Effector memory CD4-positive, alpha-beta T cell (primary cell): ENCODE measurements at regions not wholly inside any gene's neighbourhood (a gene's known extent, or its start where the extent isn't known, plus 50 kb on each side); places are given as distances from the start of the nearest gene placed in this dataset.

Experiments used
- DNase-seq, 3 donors: peaks; one replicate each; pipeline ENCODE4 v3.0.0-alpha.2; 2020
- H3K27ac ChIP-seq: 2 replicates; pipeline ENCODE4 v1.7.0; 2013; ENCODE audit warnings: mild to moderate bottlenecking, low read length, moderate library complexity; ENCODE audit not compliant: insufficient read depth, poor library complexity, severe bottlenecking
- H3K27me3 ChIP-seq: replicated peaks from 2 replicates; pipeline ENCODE4 v1.7.0; 2013; ENCODE audit warnings: mild to moderate bottlenecking, low read length; ENCODE audit not compliant: insufficient read depth, control insufficient read depth, poor library complexity, severe bottlenecking
- H3K36me3 ChIP-seq: 2 replicates; pipeline ENCODE4 v1.7.0; 2013; ENCODE audit warnings: mild to moderate bottlenecking, low read length, moderate library complexity; ENCODE audit not compliant: control insufficient read depth, insufficient read depth
- H3K4me1 ChIP-seq: 2 replicates; pipeline ENCODE4 v1.7.0; 2013; ENCODE audit warnings: low read length, mild to moderate bottlenecking; ENCODE audit not compliant: control insufficient read depth, insufficient read depth, poor library complexity, severe bottlenecking
- H3K4me3 ChIP-seq: 2 replicates; pipeline ENCODE4 v1.7.0; 2013; ENCODE audit warnings: low read length, low read depth, mild to moderate bottlenecking; ENCODE audit not compliant: insufficient read depth, poor library complexity, severe bottlenecking
- H3K9me3 ChIP-seq: 2 replicates; pipeline ENCODE4 v1.7.0; 2013; ENCODE audit warnings: mild to moderate bottlenecking, low read length, moderate library complexity; ENCODE audit not compliant: control insufficient read depth

DNA sequence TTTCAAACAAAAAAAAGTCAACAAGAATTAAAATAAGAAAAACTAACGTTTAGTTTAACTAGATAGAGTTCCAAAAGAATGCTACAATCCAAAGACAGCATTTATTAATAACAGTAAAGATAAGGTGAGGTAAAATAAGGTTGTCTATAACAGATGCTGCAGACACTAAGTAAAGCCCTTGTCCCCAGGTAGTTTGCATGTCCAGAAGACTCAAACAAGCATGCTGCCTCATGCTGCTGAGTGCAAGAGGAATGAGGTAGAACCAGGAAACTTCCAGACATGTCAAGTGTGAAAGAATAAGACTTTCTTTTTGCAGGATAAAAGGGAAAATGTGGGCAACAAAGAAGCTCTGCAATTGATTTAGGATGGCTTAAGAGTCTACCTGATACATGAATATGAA is 439.2 kb downstream of the PLOD2 start:
- H3K27ac ChIP-seq: no peak overlapping the region
- no peaks in the 10 kb centered on the region for H3K9me3 ChIP-seq
- H3K27me3 ChIP-seq: no peaks in the 10 kb centered on the region
- DNase-seq: no peak
- no peak overlapping the region for H3K4me3 ChIP-seq
- H3K4me1 ChIP-seq: no peaks in the 10 kb centered on the region
- no peaks in the 10 kb centered on the region for H3K36me3 ChIP-seq

DNA sequence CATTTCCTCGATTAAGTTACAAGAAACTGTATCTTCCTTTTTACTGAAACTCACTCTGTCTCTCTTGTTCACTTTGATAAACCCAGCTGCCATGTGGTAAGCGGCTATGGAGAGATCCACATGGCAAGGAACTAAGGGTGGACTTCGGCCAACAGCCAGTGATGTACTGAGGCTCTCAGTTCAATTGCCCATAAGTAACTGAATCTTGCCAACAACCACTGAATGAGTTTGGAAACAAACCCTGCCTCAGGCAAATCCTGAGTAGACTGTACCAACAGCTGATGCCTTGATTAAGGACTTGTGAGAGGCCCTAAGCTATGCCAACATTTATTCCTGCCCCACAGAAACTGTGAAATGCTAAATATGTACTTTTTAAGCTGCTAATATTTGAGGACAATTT is 433.5 kb downstream of the PLOD2 start:
- no peak for DNase-seq
- Histone ChIP-seq H3K36me3 (no peaks in the 10 kb centered on the region), H3K27ac (no peak overlapping the region), H3K27me3 (no peaks in the 10 kb centered on the region), H3K4me3 (no peak overlapping the region), H3K9me3 (no peaks in the 10 kb centered on the region), H3K4me1 (no peaks in the 10 kb centered on the region)

DNA sequence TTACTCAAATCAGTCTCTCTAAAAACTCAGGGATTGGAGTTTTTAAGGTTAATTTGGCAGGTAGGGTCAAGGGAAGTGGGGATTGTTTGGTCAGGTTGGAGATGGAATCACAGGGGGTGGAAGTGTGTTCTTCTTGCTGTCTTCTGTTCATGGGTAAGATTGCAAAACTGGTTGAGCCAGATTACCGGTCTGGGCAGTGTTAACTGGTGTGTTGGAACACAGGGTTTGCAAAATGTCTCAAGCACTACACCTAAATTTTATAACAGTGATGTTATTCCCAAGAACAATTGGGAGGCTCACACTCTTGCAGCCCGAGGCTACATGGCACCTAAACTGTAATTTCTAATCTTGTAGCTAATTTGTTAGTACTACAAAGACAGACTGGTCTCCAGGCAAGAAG is 425.4 kb downstream of the PLOD2 start:
- DNase-seq: no peak
- Histone ChIP-seq H3K36me3 (no peaks in the 10 kb centered on the region), H3K27ac (no peak overlapping the region), H3K27me3 (no peaks in the 10 kb centered on the region), H3K4me3 (no peak overlapping the region), H3K4me1 (no peaks in the 10 kb centered on the region), H3K9me3 (no peaks in the 10 kb centered on the region)

DNA sequence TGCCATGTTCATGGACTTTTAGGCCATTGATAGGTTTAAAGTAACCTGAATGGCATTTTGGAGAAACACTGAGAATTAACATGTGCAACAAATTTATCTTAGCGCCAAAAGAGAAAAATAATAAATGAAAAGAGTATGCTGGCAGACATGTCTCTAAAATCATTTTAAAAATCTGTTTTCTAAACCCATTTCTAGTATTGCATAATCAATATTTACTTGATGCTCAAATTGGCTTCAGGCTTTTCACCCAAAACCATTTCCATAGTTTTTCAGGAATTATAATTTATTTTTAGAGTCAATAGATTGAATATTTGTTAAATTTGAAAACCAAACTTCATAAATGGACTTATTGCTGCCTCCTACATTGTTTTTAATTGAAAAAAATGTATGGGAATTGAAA is 423.0 kb downstream of the PLOD2 start:
- Histone ChIP-seq H3K27me3 (no peaks in the 10 kb centered on the region), H3K4me3 (no peak overlapping the region), H3K4me1 (no peaks in the 10 kb centered on the region), H3K9me3 (no peaks in the 10 kb centered on the region), H3K27ac (no peak overlapping the region), H3K36me3 (no peaks in the 10 kb centered on the region)
- DNase-seq: no peak

DNA sequence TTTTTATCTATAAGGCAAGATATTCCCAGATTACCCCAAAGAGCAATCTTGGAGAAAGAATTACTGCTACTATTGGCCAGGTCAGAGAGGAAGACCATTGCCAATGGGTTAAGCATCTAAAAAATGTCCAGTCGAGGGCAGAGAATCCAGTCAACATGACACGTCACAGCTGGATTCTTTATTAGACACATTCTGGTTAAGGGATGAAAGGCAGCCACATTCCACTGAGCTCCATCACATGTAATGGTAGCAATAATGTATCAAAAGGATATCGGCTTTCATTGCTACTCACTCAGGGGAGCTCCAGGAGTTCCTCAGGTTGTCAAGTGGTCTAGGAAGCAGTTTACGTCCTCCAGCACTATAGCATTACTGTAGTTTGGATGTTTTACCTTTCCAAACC is 421.1 kb downstream of the PLOD2 start:
- DNase-seq: no peak
- Histone ChIP-seq H3K4me3 (no peak overlapping the region), H3K9me3 (no peaks in the 10 kb centered on the region), H3K27me3 (no peaks in the 10 kb centered on the region), H3K4me1 (no peaks in the 10 kb centered on the region), H3K27ac (no peak overlapping the region), H3K36me3 (no peaks in the 10 kb centered on the region)

DNA sequence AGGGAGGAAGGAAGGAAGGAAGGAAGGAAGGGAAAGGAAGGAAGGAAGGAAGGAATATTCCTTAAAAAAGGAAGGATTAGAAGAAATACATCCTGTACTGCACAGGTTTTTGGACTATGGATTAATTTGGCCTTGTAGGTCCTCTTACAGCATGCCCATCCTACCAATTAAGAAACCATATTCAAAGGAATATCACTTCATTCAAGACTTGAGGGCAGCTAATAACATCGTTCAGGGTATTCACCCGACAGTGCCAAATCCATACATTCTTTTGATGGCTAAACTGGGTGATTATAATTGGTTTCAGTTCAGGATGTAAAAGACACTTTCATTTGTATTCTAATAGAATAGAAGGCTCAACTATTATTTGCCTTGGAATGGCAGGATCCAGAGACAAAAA is 410.3 kb downstream of the PLOD2 start:
- no peak for DNase-seq
- Histone ChIP-seq H3K36me3 (no peaks in the 10 kb centered on the region), H3K27ac (no peak overlapping the region), H3K4me3 (no peak overlapping the region), H3K4me1 (no peaks in the 10 kb centered on the region), H3K27me3 (no peaks in the 10 kb centered on the region), H3K9me3 (no peaks in the 10 kb centered on the region)

DNA sequence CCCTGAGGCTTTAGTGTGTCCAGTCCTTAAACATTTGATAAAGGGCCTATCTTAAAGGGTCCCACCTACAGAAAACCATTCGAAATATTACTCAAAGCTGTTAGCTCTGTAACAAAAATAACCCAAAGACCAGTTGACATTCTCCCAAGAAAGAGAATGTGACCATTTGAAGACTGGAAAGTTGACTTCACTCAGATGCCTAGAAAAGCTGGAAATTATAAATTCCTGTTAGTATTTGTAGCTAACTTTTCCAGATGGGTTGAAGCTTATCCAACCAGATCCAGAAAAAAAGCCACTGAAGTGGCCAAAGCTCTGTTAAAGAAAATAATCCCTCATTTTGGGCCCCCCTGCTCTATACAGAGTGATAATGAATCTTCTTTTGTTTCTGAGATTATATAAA is 408.4 kb downstream of the PLOD2 start:
- no peaks in the 10 kb centered on the region for H3K4me1 ChIP-seq
- H3K36me3 ChIP-seq: no peaks in the 10 kb centered on the region
- H3K9me3 ChIP-seq: no peaks in the 10 kb centered on the region
- DNase-seq: no peak
- no peaks in the 10 kb centered on the region for H3K27me3 ChIP-seq
- H3K27ac ChIP-seq: no peak overlapping the region
- H3K4me3 ChIP-seq: no peak overlapping the region

DNA sequence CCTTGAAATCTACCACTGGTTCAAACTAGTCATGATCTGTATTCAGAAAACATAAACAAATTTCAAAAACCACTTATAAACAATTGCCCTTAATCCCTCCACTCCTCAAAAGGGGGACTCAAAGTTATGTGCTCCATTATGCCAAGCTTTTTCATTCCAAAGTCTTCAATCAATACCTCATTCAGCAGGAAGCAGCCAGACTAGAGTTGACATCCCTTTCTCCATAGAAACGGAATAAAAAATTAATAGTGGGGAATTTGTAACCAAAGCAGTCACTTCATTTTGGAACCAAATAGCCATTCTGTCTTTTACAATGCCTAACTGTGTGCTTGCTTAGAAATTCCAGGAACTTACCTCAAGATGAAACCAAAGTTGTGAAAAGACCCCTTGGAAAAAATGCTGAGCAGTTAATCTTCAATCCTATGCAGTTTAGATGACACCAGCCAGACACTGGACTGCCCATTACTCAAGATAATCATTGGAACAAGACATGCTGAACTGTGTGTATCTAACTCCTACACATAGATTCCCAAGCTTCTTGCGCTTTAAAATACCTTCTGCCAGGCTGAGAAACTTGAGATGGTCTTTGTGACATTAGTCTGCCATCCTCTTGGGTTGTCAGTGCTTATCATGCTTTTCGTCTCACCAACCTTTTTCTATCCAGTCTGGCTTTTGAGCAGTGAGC is 406.2 kb downstream of the PLOD2 start:
- DNase-seq: no peak
- Histone ChIP-seq H3K4me3 (no peak overlapping the region), H3K27ac (no peak overlapping the region), H3K4me1 (no peaks in the 10 kb centered on the region), H3K27me3 (no peaks in the 10 kb centered on the region), H3K36me3 (no peaks in the 10 kb centered on the region), H3K9me3 (no peaks in the 10 kb centered on the region)

DNA sequence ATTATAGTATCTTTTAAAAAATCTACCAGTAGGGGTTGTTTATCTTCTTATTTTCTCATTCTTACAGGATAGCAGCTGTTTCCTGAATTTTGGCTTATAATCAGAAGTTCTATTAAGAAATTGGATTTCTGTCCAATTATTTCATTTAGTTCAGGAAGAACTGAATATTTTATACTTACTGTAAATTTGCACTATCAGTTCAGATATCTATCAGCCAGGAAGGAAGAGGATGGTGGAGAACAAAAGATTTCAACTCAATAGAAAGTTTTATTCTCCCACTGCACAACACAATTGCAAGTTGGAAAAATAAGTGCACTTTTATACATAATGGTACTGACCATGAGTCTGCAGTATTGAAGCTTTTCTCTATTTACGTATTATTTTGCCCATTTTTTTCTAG is 400.9 kb downstream of the PLOD2 start:
- Histone ChIP-seq H3K27ac (no peak overlapping the region), H3K4me3 (no peak overlapping the region), H3K27me3 (no peaks in the 10 kb centered on the region), H3K36me3 (no peaks in the 10 kb centered on the region), H3K9me3 (no peaks in the 10 kb centered on the region), H3K4me1 (no peaks in the 10 kb centered on the region)
- no peak for DNase-seq

DNA sequence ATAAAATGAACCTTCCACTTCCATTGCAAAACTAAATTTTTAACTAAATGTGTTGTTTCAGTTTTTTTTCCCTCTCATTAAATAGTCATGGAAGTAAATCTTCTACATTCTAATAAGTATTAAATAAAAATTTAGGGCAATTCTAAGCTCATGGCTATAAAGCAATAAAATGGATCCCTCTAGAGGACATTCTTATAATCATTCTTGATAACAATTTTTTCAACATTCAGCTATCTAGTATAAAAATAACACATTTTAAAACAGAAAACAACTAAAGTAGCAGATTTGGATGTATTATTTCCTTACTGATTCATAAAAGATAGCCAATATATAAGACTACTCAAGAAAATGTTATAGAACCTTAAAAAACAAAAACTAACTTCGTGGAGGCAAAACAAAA is 393.1 kb downstream of the PLOD2 start:
- Histone ChIP-seq H3K36me3 (no peaks in the 10 kb centered on the region), H3K4me1 (no peaks in the 10 kb centered on the region), H3K27me3 (no peaks in the 10 kb centered on the region), H3K27ac (no peak overlapping the region), H3K9me3 (no peaks in the 10 kb centered on the region), H3K4me3 (no peak overlapping the region)
- no peak for DNase-seq
